Esophagus mucosa (tissue), 1 donor: ENCODE measurements at regions not wholly inside any gene's neighbourhood (a gene's known extent, or its start where the extent isn't known, plus 50 kb on each side); places are given as distances from the start of the nearest gene placed in this dataset.

Experiments used
- ATAC-seq: fragments of 200-7000 bp; cut with Tn5 transposase; one replicate; pipeline ENCODE4 v1.9.1; 2020
- donor health status: DM: yes; HTN: yes; CAD: no.

GRCh38 chr4:136650541-136651277 lies 881.6 kb downstream of the PCDH18 start:
- ATAC-seq = no peak

GRCh38 chr4:136644279-136644678 lies 888.0 kb downstream of the PCDH18 start:
- ATAC-seq = no peak

- no peak for ATAC-seq
These were observed 888.9 kb downstream of the PCDH18 start for GRCh38 chr4:136643416-136643815.

GRCh38 chr4:136637071-136637777 lies 895.1 kb downstream of the PCDH18 start:
- no peak for ATAC-seq

- no peak for ATAC-seq
These were observed 896.1 kb downstream of the PCDH18 start for GRCh38 chr4:136636155-136636554.

- no peak for ATAC-seq
These were observed 898.2 kb downstream of the PCDH18 start for GRCh38 chr4:136634121-136634520.

GRCh38 chr4:136599890-136600289 lies 932.4 kb downstream of the PCDH18 start:
- no peak for ATAC-seq

GRCh38 chr4:136590440-136590839 lies 941.9 kb downstream of the PCDH18 start:
- no peak for ATAC-seq

GRCh38 chr4:136583567-136583966 lies 948.7 kb downstream of the PCDH18 start:
- ATAC-seq = no peak

GRCh38 chr4:136581119-136581518 lies 951.2 kb downstream of the PCDH18 start:
- ATAC-seq = no peak

GRCh38 chr4:136575146-136575545 lies 957.1 kb downstream of the PCDH18 start:
- no peak for ATAC-seq

GRCh38 chr4:136573460-136573859 lies 958.8 kb downstream of the PCDH18 start:
- no peak for ATAC-seq

GRCh38 chr4:136571315-136571714 lies 961.0 kb downstream of the PCDH18 start:
- ATAC-seq = no peak

GRCh38 chr4:136562834-136563233 lies 969.5 kb downstream of the PCDH18 start:
- ATAC-seq = no peak

- no peak for ATAC-seq
These were observed 973.3 kb downstream of the PCDH18 start for GRCh38 chr4:136558940-136559494.

GRCh38 chr4:136557396-136557795 lies 974.9 kb downstream of the PCDH18 start:
- no peak for ATAC-seq

GRCh38 chr4:136554033-136554432 lies 978.3 kb downstream of the PCDH18 start:
- ATAC-seq = no peak

- no peak for ATAC-seq
These were observed 980.5 kb downstream of the PCDH18 start for GRCh38 chr4:136551753-136552152.

GRCh38 chr4:136540747-136541146 lies 991.5 kb downstream of the PCDH18 start:
- ATAC-seq = no peak

- no peak for ATAC-seq
These were observed 1004.2 kb downstream of the PCDH18 start for GRCh38 chr4:136528131-136528530.

GRCh38 chr4:136526517-136526916 lies 1005.8 kb downstream of the PCDH18 start:
- no peak for ATAC-seq

GRCh38 chr4:136524039-136524438 lies 1008.3 kb downstream of the PCDH18 start:
- no peak for ATAC-seq

GRCh38 chr4:136516371-136516770 lies 1015.9 kb downstream of the PCDH18 start:
- ATAC-seq = no peak

- ATAC-seq = no peak
These were observed 1027.3 kb downstream of the PCDH18 start for GRCh38 chr4:136505020-136505419.
